ENCODE measurements at regions not wholly inside any gene's neighbourhood (a gene's known extent, or its start where the extent isn't known, plus 50 kb on each side); places are given as distances from the start of the nearest gene placed in this dataset.
"Not testable (repeated sequence)": the region's sequence is repeated elsewhere in the genome, so short reads cannot be mapped to it uniquely, and the experiment has no call there.

DNA sequence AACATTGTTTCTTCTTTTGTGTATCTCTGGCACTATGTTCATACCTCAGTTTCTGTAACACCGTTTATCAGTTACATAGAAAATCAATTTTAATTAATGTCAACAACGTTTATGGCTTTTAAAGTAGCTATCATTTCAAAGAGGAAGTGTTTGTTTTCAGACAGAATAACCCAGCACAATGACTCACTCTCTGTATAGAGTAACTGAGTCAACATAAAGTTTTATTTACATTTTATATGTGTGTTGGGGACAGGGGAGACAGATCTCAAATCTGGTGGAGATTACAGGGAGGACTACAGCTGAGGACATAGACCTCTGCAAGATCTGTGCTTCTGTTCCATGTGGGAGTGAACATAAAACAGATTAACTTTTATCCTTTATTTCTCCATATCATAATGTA, 2590.1 kb downstream of the PCDH9 start:
- no peak for ATAC-seq

DNA sequence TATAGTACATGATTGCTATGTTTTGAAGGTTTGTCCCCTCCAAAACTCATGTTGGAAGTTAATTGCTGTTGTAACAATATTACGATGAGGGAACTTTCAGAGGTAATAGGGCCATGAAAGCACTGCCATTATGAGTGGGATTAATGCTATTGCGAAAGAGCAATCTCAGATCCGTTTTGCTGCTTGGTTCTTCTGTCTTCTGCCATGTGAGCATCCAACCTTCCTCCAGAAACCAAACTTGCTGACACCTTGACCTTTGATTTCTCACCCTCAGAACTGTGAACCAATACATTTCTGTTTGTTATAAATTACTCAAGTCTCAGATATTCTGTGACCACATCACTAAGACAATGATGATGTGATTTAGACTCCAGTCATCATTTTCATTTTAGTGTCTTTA, 2590.9 kb downstream of the PCDH9 start:
- no peak for ATAC-seq

DNA sequence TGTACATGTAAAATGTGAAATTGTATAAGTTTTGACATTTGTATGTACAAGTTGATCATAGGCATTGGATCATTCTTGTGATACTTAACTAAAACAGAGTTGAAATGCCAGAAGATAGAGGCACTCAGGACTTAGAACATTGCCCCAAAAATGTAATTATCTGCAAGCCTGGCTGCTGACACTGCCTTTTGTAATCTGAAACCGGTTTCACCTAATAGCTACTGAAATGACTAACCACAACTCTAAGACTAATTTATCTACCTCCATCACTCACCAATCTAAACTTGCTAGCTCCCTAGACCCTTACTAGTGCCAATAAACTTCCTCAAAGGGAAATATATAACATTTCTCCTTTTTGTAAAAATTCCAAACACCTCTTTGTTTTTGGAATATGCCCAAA, 2596.2 kb downstream of the PCDH9 start:
- no peak for ATAC-seq

DNA sequence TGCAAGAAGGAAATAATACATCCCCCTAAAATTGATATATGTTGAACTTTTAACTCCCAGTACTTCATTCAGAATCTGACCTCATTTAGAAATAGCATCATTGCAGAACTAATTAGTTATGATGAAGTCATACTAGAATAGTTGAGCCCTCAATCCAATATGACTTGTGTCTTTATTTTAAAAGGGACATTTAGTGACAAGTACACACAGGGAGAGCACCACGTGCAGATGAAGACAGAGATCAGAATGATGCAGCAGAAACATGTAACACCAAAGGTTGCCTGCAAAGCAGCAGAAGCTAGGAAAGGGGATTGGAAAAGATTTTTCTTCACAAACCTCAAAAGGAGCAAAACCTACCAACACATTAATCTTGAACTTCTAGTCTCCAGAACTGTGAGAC, 2602.5 kb downstream of the PCDH9 start:
- ATAC-seq = no peak

DNA sequence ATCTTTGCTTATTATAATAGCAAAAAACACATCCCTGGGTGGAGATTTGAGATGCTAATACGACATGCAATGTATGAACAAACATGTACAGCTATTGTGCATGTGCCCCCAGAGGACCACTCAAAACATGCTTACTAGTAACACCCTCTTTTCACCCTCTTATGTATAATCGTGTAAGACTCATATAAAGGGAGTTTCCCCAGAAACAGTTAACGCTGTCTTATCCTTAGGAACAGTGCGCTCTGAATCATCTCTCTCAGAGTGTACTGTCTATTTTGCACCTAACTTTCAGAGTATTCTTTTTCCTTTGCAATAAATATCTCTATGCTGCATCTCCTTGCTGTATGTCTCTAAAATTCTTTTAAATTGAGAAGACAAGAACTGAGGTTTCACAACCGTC, 2604.0 kb downstream of the PCDH9 start:
- ATAC-seq = no peak

DNA sequence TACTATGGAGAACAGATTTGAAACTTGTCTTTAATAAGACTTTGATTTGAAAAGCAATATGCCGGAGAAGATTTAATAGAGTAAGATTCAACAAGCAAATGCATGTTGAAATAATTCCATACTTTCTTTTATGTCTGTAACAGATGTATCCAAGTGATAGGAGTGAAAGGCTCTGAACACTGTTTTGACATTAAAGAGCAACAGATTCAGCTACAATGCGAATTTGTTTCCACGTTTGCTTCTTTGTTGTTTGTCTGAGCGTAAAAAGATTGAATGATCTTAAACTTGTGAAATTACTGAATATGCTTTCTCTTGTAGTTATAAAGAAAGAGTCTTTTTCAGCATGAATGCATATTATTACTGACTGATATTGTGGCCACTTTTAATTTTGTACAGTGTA, 2612.9 kb downstream of the PCDH9 start:
- ATAC-seq = no peak

DNA sequence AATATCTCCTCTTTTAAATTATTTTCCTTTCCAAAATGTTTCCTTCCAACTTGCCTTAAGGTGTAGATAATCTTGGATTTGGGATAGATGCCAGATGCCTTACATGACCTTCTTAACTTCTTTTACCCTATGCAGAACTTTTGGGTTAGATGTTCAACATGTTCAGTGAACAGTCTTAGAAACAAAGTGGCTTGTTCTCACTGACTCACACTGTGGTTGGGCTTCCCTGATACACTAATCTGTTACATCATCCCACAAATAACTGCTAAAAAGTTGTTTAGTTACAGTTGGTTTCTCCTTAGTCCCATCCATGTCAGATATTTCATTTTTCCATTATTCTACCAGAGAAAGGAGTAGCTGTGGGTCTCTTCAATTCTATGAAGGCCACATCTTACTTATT, 2638.2 kb downstream of the PCDH9 start:
- ATAC-seq = no peak

DNA sequence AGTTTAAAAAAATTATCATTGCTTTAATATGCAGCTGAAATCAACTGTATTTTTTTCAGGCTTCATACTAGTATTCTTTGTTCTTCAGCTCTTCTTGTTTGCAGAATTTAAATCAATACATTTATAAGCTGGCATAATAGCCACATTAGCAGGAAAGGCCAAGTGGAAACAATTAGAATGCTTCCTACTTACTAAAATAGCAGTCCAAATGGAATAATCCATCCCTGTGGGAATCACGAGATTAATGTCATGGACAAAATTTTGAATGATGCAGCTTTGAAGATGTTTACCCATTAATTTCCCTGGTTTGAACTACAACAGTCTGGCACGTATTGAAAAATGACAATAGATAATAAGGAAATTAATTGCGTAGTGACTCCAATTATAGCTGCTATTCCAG, 2650.8 kb downstream of the PCDH9 start:
- ATAC-seq = no peak

DNA sequence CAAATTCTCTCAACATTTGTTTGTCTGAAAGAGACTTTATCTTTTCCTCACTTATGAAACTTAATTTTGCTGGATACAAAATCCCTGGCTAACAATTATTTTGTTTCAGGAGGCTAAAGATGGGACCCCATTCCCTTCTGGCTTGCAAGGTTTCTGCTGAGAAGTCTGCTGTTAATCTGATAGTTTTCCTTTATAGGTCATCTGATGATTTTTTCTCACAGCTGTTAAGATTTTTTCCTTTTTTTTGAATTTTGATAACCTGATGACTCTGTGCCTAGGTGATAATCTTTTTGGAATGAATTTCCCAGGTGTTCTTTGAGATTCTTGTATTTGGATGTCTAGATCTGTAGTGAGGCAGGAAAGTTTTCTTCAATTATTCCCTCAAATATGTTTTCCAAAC, 2661.4 kb downstream of the PCDH9 start:
- ATAC-seq = no peak

DNA sequence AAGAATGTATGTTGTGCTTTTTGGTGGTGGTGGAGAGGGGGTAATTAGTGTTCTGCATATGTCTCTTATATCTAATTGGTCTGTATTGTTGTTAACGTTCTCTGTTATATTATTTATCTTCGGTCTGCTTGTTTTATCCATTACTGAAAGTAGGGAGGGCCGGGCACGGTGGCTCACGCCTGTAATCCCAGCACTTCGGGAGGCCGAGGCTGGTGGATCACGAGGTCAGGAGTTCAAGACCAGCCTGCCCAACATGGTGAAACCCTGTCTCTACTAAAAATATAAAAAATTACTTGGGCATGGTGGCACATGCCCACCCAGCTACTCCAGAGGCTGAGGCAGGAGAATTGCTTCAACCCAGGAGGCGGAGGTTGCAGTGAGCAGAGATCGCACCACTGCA, 2672.1 kb downstream of the PCDH9 start:
- not testable (repeated sequence) for ATAC-seq

DNA sequence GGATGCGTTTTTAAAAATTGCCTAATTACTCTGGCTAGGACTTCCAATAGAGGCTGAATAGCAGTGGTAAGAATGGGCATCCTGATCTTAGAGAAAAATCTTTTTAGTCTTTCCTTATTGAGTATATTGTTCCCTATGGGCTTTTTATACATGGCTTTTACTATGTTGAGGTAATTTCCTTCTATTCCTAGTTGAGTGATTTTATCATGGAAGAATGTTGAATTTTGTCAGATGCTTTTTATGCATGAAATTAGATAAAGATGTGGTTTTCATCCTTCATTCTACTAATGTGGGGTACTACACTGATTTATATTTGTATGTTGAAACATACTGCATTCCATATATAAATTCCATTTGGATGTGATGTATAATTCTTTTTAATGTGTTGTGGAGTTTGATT, 2673.8 kb downstream of the PCDH9 start:
- ATAC-seq = no peak

DNA sequence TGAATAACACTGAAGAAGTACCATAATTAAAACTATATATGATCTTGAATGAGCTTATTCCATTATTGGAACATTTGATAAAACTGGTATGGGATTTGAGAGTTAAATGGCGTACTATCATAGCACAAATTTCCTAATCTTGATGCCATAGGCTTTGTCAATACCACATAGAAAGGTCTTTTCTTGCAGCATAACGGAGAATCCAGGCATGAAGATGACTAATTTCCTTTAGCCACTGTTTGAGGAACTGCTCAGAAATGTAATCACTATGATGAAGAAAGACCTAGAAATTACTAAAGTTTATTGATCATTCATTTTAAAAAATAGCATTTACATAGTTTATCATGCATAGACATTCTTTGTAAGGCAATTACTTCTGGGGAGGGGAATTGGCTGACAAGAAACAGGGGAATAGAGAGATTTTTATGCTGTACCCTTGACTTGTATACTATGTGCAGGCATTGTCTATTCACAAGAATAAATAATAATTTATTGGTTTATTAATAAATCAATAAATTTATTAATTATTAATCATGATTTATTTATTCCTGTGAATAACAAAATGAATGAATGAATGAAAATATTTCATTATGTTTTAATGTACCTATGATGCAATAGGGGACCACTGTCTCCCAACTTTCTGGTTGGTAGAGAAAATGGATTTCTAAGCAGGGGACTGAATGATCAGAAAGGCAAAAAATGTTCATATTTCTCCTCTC, 2676.6 kb downstream of the PCDH9 start:
- no peak for ATAC-seq

DNA sequence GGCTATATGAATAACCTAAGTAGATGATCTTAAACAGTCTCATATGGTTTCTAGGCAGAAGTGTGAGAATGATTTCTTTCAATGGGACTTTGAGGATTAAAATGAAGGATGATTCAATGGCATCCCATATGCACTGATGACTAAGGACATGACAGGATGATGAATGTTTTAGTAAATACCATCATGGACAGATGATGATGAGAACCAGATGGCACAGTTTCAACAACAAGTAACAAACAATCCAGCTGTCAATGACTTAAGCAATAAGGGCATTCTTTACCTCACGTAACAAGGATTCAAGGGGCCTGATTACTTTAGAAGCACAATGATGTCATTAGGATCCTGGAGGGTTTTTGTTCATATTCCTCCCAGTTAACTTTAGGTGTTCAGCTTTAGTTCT, 2678.4 kb downstream of the PCDH9 start:
- no peak for ATAC-seq

DNA sequence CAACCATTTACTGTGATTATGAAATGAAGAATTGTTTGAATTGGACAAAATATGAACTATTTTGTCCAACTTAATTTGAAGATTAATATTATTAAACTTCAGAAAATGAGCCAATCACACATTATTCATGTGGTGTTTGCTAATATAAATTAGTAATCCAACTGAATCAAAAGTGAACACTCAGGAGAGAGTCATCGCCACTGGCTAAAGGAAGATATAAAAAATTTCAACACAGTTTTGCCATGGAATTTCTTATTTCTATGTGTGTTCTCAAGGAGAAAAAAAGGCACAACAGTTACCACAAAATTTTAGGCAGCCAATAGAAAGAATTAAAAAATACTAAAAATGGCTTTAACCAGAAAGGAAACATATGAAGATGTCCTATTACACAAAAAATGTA, 2683.8 kb downstream of the PCDH9 start:
- ATAC-seq = no peak

DNA sequence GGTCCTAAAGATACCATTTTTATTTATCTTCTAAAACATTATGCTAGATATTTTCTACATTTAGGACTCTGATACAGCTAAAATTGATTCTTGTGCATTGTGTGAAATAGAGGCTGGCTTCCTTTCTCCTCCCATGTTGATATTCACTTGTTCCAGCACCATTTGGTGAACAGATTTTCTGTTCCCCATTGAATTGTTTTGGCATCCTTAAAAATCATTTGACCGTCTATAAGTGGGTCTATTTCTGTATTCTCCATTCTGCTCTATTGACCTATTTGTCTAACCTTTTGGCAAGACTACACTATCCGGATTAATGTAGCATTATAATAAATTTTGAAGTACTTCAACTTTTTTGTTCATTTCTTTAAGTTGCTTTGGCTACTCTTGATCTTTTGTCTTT, 2689.2 kb downstream of the PCDH9 start:
- no peak for ATAC-seq

DNA sequence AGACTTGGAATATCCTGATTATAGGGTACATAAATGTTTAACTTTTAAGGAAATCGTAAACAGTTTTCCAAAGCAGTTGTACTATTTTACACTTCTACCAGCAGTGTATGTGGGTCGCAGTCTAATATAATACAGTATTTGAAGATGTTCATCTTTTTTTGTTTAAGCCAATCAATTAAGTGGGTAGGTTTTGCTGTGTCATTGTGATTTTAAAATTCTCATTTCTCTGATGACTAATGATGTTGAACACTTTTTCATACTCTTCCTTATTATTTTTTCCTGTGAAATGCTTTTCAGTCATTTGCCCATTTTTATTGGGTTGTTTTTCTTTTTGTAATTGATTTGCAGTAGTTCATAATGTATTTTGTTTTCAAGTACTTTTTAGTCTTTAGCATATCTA, 2689.7 kb downstream of the PCDH9 start:
- no peak for ATAC-seq

DNA sequence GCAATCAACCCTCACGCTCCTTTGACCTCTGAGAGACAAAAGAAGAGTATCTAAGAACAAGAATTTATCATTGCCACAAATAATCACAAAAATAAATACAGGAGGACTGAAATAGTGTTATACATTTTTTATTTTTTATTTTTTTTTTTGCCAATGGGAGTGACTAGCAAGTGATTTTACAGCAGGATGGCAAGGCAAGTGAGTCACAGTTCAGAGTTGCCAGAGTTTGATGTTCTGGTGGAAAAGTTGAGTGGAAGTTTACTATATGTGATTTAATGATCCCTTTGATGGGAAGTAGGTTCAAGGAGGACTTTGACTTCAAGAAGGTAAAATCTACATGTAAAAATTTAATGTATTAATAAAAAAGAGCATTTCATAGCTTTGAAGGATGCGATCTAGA, 2691.4 kb downstream of the PCDH9 start:
- no peak for ATAC-seq

DNA sequence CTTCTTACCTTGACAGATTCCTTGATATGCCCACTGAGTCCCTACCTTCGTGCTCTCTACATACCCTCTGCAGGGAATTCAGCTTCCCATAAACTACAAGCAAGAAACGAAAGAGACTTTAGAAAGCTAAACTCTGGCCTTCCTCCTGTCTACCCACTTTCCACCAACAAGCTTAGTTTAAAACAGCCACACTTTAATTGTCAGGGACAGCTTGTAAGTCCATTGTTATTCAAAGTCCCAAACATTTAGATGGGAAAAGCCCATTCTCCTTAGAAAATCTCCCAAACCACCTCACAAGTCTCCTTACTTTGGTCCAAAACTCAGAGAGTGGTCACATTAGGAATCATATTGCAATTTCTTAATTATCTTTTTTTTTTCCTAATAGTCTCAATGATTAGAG, 2695.8 kb downstream of the PCDH9 start:
- no peak for ATAC-seq

DNA sequence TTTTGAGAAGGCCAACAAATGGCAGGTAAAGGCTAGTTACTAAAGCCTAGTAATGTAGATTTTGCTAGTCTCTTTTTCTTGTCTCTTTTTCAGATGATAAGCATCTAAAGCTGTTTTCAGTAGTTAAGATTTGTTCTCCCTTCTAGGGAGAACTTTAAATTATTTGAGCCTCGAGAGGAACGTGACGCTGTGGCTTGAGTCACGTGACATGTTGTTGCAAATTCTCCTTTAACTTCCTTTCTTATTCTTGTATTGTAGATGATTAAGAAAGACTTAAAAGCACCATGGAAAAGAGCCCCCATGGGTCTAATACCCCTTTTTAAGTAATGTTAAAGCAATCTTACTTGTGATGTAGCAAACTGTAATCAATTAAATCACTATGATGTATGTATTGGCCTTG, 2698.7 kb downstream of the PCDH9 start:
- no peak for ATAC-seq

DNA sequence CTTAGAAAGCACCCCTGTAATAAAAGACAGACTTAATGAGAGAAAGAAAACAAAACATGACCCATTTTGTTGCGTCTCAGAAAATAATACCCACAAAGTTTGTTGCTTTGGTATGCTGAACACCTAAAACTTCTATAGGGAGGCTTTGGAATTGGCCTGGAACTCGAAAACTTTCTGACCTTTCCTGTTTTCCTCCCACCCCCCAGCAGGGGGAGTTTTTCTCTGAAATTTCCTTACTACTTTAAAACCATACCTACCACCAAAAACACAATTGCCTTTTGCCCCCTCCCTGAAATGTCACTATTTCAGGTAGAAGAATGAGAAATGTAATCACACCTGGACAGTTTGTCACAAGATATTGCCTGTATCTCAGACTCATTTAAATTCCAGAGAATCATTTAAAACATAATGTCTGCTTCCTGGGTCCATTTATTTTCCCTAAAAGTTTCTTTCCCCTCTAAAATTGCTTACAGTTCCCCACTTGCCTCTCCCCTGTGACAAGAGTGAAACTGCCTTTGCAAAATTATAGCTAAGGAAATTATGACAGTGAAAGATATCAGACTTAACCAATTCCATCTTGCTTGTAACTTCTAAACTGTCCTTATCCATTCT, 2700.2 kb downstream of the PCDH9 start:
- ATAC-seq = no peak

DNA sequence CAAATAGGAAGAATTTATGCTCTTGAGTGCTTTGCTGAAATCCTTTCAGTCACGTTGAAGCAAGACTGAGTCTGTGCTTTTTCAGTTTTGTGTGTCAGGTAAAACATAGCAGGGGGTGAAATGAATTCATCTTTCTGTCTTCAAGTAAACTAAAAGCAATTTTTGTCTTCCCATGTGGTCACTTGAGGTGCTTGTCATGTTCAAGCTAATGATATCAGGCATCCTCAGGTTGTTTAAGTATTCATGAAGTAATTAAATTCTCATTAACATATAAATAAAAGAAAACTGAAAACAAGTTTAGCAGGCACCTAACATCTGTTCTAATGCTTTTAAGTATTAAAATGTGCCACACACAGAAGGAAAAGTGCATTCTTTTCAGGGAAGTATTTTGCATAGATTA, 2701.3 kb downstream of the PCDH9 start:
- ATAC-seq = no peak

DNA sequence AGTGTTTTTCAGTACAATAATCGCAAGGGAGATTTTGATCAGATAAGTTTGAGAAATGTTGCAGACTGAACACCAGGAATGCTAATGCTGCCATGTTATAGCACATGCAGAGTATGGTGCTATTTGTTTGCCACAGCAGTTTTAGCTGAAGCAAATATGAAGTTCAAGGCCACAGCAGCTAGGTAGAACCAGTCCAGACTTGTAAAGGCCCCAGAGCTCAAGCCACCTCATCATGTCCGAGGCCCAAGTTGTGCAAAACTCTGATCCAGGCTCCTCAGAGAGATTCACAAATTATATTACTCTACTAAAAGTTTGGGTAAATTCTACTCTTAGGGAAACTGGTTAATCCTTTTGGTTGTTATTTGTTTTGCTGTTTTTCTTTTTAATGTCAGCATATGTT, 2702.6 kb downstream of the PCDH9 start:
- ATAC-seq = no peak

DNA sequence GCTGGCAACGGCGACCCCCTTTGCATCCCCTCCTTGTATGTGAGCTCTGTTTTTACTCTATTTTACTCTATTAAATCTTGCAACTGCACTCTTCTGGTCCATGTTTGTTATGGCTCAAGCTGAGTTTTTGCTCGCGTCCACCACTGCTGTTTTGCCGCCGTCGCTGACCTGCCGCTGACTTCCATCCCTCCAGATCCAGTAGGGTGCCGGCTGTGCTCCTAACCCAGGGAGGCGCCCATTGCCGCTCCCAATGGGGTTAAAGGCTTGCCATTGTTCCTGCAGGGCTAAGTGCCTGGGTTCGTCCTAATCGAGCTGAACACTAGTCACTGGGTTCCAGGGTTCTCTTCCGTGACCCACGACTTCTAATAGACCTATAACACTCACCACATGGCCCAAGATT, 2704.4 kb downstream of the PCDH9 start:
- ATAC-seq = no peak

DNA sequence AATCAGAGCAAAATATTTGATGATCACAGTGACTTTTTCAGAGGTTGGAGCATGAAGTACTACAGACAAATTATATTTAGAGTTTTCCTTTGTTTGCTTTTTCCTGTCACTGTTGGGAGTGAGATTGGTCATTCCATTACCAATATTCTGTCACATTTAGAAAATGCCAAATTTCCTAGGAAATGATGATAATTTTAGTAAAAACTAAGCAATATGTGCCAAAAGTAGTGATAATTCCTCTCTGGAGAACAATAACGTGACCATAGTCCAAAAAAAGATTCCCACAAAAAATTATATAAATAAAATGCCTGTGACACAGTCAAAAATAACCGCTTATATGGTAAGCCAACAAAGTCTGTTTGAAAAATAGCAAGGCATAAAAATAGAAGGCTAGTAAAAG, 2719.4 kb downstream of the PCDH9 start:
- ATAC-seq = no peak

DNA sequence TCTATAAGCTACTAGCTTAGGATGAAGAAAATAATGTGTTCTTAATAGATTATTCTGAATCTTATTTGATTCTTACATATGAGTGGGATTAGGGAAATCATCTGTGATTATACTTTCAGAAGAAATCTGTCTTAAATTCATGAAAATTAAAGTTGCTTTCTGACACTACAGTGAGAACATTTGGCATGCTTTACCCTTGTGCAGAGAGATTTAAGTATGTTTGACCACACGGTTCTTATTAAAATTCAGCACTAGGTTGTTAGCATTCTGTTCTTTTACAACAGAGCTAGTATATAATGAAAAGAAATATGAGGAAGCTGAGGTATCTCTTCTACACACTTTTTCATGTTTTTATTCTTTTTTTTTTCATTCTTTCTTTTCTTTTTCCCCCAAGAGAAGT, 2723.9 kb downstream of the PCDH9 start:
- ATAC-seq = no peak
